ENCODE measurements at regions not wholly inside any gene's neighbourhood (a gene's known extent, or its start where the extent isn't known, plus 50 kb on each side); places are given as distances from the start of the nearest gene placed in this dataset.

- no peak overlapping the region for H3K27ac Mint-ChIP-seq
- H3K36me3 Mint-ChIP-seq (ENCODE audit: insufficient read depth) = no peaks in the 10 kb centered on the region
- H3K4me1 Mint-ChIP-seq (ENCODE audit: low read depth) = peaks cover 14% of the 10 kb centered on the region
- DNase-seq (ENCODE audit: low spot score, unreplicated experiment) = no peak
- no peak overlapping the region for H3K4me3 Mint-ChIP-seq (ENCODE audit: low read depth)
- peaks cover 47% of the 10 kb centered on the region for H3K27me3 Mint-ChIP-seq
- H3K9me3 Mint-ChIP-seq (ENCODE audit: low read depth) = no peaks in the 10 kb centered on the region
- no peak for TF ChIP-seq CTCF (IDR thresholded peaks at IDR 0.05; ENCODE audit: unreplicated experiment)
These were observed 371.8 kb upstream of the ACVR2A start for GRCh38 chr2:147473075-147473474.

DNA sequence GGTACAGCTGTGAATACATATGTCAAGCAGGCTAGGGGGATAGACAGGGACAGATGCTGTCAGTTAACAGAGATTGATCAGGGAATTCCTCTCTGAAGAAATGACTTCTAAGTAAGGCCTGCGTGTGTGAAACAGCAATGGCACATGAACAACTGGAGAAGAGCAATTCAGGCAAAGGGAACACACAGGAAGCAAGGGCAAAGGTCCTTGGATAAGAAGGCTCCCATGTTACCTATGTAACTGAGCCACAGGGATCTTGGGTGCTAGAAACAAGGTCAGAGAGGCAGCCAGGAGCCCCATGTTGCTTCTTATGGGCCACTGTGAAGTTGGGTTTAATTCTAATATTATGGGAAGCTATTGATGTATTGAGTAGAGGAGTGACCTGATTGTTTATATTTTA lies 373.7 kb upstream of the ACVR2A start:
- peaks cover 22% of the 10 kb centered on the region for H3K4me1 Mint-ChIP-seq (ENCODE audit: low read depth)
- H3K4me3 Mint-ChIP-seq (ENCODE audit: low read depth) = no peak overlapping the region
- DNase-seq (ENCODE audit: low spot score, unreplicated experiment) = no peak
- no peaks in the 10 kb centered on the region for H3K36me3 Mint-ChIP-seq (ENCODE audit: insufficient read depth)
- no peaks in the 10 kb centered on the region for H3K9me3 Mint-ChIP-seq (ENCODE audit: low read depth)
- peaks cover 42% of the 10 kb centered on the region for H3K27me3 Mint-ChIP-seq
- no peak overlapping the region for H3K27ac Mint-ChIP-seq
- TF ChIP-seq CTCF (IDR thresholded peaks at IDR 0.05; ENCODE audit: unreplicated experiment) = no peak

- Mint-ChIP-seq H3K4me3 (ENCODE audit: low read depth) (no peak overlapping the region), H3K27ac (no peak overlapping the region), H3K9me3 (ENCODE audit: low read depth) (no peaks in the 10 kb centered on the region), H3K27me3 (peaks cover 31% of the 10 kb centered on the region), H3K36me3 (ENCODE audit: insufficient read depth) (no peaks in the 10 kb centered on the region), H3K4me1 (ENCODE audit: low read depth) (peaks cover 34% of the 10 kb centered on the region)
- no peak for TF ChIP-seq CTCF (IDR thresholded peaks at IDR 0.05; ENCODE audit: unreplicated experiment)
- no peak for DNase-seq (ENCODE audit: low spot score, unreplicated experiment)
These were observed 375.4 kb upstream of the ACVR2A start for GRCh38 chr2:147469471-147469870.

- no peak for TF ChIP-seq CTCF (IDR thresholded peaks at IDR 0.05; ENCODE audit: unreplicated experiment)
- peaks cover 26% of the 10 kb centered on the region for H3K27me3 Mint-ChIP-seq
- H3K9me3 Mint-ChIP-seq (ENCODE audit: low read depth) = no peaks in the 10 kb centered on the region
- no peaks in the 10 kb centered on the region for H3K36me3 Mint-ChIP-seq (ENCODE audit: insufficient read depth)
- H3K4me3 Mint-ChIP-seq (ENCODE audit: low read depth) = no peak overlapping the region
- peaks cover 39% of the 10 kb centered on the region for H3K4me1 Mint-ChIP-seq (ENCODE audit: low read depth)
- H3K27ac Mint-ChIP-seq = no peak overlapping the region
- no peak for DNase-seq (ENCODE audit: low spot score, unreplicated experiment)
These were observed 375.9 kb upstream of the ACVR2A start for GRCh38 chr2:147468963-147469362.

DNA sequence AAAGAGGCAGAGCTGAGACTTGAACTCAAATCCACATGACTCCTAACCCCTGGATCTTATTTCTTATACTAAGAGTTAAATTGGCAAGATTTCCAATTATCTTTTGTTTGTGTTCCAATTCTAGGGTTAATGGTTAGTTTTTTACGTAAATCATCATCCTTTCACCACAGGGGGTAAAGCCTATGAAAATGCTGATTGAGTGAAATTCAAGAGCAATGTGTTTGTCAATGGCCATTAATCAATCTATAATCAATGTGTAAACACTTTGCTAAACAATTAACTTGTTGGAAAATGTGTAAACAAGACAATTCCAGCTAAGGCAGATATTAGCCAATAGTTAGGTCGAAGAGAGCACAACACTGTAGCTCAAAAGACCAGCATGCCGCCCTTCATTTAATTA lies 376.5 kb upstream of the ACVR2A start:
- H3K4me3 Mint-ChIP-seq (ENCODE audit: low read depth) = no peak overlapping the region
- H3K9me3 Mint-ChIP-seq (ENCODE audit: low read depth) = no peaks in the 10 kb centered on the region
- no peak overlapping the region for H3K27ac Mint-ChIP-seq
- DNase-seq (ENCODE audit: low spot score, unreplicated experiment) = no peak
- TF ChIP-seq CTCF (IDR thresholded peaks at IDR 0.05; ENCODE audit: unreplicated experiment) = no peak
- peaks cover 26% of the 10 kb centered on the region for H3K27me3 Mint-ChIP-seq
- H3K36me3 Mint-ChIP-seq (ENCODE audit: insufficient read depth) = no peaks in the 10 kb centered on the region
- H3K4me1 Mint-ChIP-seq (ENCODE audit: low read depth) = peaks cover 45% of the 10 kb centered on the region

Data from progenitor cell of endocrine pancreas (in vitro differentiated cells).